ENCODE measurements at regions not wholly inside any gene's neighbourhood (a gene's known extent, or its start where the extent isn't known, plus 50 kb on each side); places are given as distances from the start of the nearest gene placed in this dataset.
"Not testable (repeated sequence)": the region's sequence is repeated elsewhere in the genome, so short reads cannot be mapped to it uniquely, and the experiment has no call there.

DNA sequence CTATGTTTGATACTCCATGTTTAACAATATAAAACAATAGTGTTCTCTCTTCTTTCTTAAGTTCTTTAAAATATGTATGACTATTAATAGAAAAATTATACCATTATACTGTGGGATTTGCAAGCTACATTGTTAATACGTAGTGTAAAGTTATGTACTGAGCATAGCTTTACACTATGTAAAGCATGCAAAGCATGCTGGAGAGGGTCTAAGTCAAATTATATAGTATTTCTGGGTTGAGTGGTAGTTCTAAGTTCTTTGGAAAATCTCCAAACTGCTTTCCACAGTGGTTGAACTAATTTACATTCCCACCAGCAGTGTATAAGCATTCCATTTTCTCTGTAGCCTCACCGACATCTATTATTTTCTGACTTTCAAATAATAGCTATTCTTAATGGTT is 253.0 kb downstream of the RAP2B start:
- no peak for TF ChIP-seq CTCF (IDR thresholded peaks at IDR 0.05)
- no peak for ATAC-seq
- no peak for DNase-seq
- intact Hi-C loops (cut with DNase I), result no loop called here
- no peaks in the 10 kb centered on the region for H3K27me3 ChIP-seq
- 56 to 64% methylated on average over 2 of the region's 2 CpGs for WGBS, 2 donors
- no peaks in the 10 kb centered on the region for H3K4me1 ChIP-seq
- no peaks in the 10 kb centered on the region for H3K36me3 ChIP-seq
- no peak overlapping the region for H3K4me3 ChIP-seq
- H3K9me3 ChIP-seq, result peaks cover 0 to 41% (median 10%) of the 10 kb centered on the region in 11 donors
- no peak overlapping the region for H3K27ac ChIP-seq

GRCh38 chr3:153422314-153422713 is 260.3 kb downstream of the RAP2B start:
- no peak for ATAC-seq
- no peak overlapping the region for H3K27ac ChIP-seq
- no peak for TF ChIP-seq CTCF (IDR thresholded peaks at IDR 0.05)
- intact Hi-C loops (cut with DNase I), result no loop called here
- DNase-seq, result no peak
- no peak overlapping the region for H3K4me3 ChIP-seq
- no peaks in the 10 kb centered on the region for H3K27me3 ChIP-seq
- no peaks in the 10 kb centered on the region for H3K36me3 ChIP-seq
- no peaks in the 10 kb centered on the region for H3K4me1 ChIP-seq
- 84 to 88% methylated on average over 4 of the region's 4 CpGs for WGBS, 2 donors
- H3K9me3 ChIP-seq, result peaks cover 0 to 82% (median 43%) of the 10 kb centered on the region in 11 donors

DNA sequence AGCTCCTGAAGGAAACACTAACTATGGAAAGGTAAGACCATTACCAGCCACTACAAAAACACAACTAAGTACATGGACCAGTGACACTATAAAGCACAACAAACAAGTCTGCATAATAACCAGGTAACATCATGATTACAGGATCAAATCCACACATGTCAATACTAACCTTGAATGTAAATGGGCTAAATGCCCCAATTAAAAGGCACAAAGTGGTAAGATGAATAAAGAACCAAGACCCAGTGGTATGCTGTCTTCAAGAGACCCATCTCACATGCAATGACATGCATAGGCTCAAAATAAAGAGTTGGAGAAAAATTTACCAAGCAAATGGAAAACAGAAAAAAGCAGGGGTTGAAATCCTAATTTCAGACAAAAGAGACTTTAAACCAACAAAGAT is 261.8 kb downstream of the RAP2B start:
- DNase-seq; H3K36me3 ChIP-seq; H3K4me3 ChIP-seq; H3K4me1 ChIP-seq; H3K27me3 ChIP-seq; H3K27ac ChIP-seq; ATAC-seq; intact Hi-C loops (cut with DNase I): not testable (repeated sequence)
- peaks cover 0 to 73% (median 30%) of the 10 kb centered on the region in 11 donors for H3K9me3 ChIP-seq

- no peak for ATAC-seq
- DNase-seq, result no peak
- Histone ChIP-seq H3K27me3 (no peaks in the 10 kb centered on the region), H3K27ac (no peak overlapping the region), H3K4me3 (no peak overlapping the region), H3K4me1 (peaks cover 0 to 6% (median 0%) of the 10 kb centered on the region in 9 donors), H3K36me3 (no peaks in the 10 kb centered on the region), H3K9me3 (peaks cover 0 to 48% (median 23%) of the 10 kb centered on the region in 11 donors)
- TF ChIP-seq CTCF (IDR thresholded peaks at IDR 0.05), result no peak
- intact Hi-C loops (cut with DNase I), result no loop called here
- WGBS, 2 donors, result 92 to 94% methylated on average over 4 of the region's 4 CpGs
Measured at GRCh38 chr3:153426344-153426743, 264.3 kb downstream of the RAP2B start.

DNA sequence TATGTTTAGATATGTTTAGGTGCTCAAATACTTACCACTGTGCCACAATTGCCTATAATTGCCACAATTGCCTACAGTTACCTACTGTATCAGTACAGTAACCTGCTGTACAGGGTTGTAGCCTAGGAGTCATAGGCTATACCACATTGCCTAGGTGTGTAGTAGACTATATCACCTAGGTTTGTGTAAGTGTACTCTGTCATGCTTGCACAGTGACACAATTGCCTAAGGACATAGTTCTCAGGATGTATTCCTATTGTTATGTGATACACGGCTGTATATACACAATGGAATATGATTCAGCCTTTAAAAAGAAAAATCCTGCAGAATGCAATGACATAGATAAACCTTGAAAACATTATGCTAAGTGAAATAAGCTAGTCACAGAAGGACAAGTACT is 264.8 kb downstream of the RAP2B start:
- intact Hi-C loops (cut with DNase I), result no loop called here
- no peak overlapping the region for H3K27ac ChIP-seq
- H3K4me3 ChIP-seq, result no peak overlapping the region
- H3K36me3 ChIP-seq, result no peaks in the 10 kb centered on the region
- H3K4me1 ChIP-seq, result peaks cover 0 to 6% (median 0%) of the 10 kb centered on the region in 9 donors
- H3K9me3 ChIP-seq, result peaks cover 0 to 43% (median 22%) of the 10 kb centered on the region in 11 donors
- no peak for ATAC-seq
- no peak for TF ChIP-seq CTCF (IDR thresholded peaks at IDR 0.05)
- DNase-seq, result no peak
- 84 to 87% methylated on average over 1 of the region's 1 CpG for WGBS, 2 donors
- H3K27me3 ChIP-seq, result no peaks in the 10 kb centered on the region
